ENCODE measurements at regions not wholly inside any gene's neighbourhood (a gene's known extent, or its start where the extent isn't known, plus 50 kb on each side); places are given as distances from the start of the nearest gene placed in this dataset.

- Histone ChIP-seq H3K36me3 (ENCODE audit: insufficient read depth, low read length) (no peaks in the 10 kb centered on the region), H3K27me3 (ENCODE audit: control insufficient read depth in 1 of 2, insufficient read depth in 2 of 2, low read length in 2 of 2) (no peaks in the 10 kb centered on the region), H3K4me3 (ENCODE audit: low read depth in 1 of 2, low read length in 2 of 2) (no peak overlapping the region), H3K27ac (ENCODE audit: low read depth, low read length) (no peak overlapping the region), H3K9me3 (ENCODE audit: low read length) (no peaks in the 10 kb centered on the region), H3K4me1 (ENCODE audit: insufficient read depth, low read length) (no peaks in the 10 kb centered on the region), H3K9ac (ENCODE audit: low read length) (no peak overlapping the region)
Observed at GRCh38 chr4:32986236-32986635, 2266.1 kb downstream of the PCDH7 start.

DNA sequence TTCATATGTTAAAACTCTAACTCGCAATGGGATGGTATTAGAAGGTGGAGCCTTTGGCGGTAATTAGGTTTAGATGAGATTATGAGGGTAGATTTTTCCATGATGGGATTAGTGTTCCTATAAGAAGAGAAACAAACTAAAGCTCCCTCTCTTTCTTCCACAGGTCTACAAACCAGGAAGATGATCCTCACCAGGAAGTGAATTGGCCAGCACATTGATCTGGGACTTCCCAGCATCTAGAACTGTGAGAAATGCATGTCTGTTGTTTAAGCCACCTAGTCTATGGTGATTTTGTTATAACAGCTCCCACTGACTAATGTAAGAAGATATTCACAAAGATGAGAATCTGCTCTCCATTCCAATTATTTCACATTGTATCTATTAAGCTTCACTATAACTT lies 2266.9 kb downstream of the PCDH7 start:
- H3K9ac ChIP-seq (ENCODE audit: low read length): no peak overlapping the region

DNA sequence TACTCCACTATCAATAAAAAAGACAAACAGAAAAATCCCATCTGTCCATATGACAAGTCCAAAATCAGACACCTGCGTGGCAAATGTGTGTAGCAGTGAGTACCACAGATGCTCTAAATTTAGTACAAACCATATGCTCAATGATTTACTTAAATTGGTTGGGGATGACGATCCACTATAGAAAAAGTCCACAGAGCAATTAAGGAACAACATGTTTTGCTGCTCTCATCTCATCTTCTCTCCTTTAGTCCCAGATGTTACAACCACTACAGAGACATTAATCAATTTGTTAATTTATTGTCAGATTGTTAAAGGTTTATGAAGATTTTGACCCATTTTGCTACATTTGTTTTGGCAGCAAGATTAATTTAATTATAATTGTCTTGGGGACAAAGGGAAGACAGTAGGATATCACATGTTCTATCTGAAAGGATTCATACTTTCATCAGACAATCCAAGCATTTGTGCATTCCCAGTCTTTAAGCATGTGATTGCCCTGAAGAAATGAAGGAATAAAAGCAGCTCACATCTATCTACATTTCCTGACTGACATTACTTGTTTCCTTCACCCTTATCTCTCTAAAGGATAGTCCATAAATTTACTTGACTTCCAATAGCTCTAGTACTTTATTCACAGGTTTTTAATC lies 2268.1 kb downstream of the PCDH7 start:
- Histone ChIP-seq H3K4me3 (ENCODE audit: low read depth in 1 of 2, low read length in 2 of 2) (no peak overlapping the region), H3K27ac (ENCODE audit: low read depth, low read length) (no peak overlapping the region), H3K36me3 (ENCODE audit: insufficient read depth, low read length) (no peaks in the 10 kb centered on the region), H3K9me3 (ENCODE audit: low read length) (no peaks in the 10 kb centered on the region), H3K9ac (ENCODE audit: low read length) (no peak overlapping the region), H3K4me1 (ENCODE audit: insufficient read depth, low read length) (no peaks in the 10 kb centered on the region), H3K27me3 (ENCODE audit: control insufficient read depth in 1 of 2, insufficient read depth in 2 of 2, low read length in 2 of 2) (no peaks in the 10 kb centered on the region)

More for the DNA sequence above, 2266.9 kb downstream of the PCDH7 start:
- no peaks in the 10 kb centered on the region for H3K27me3 ChIP-seq (ENCODE audit: control insufficient read depth in 1 of 2, insufficient read depth in 2 of 2, low read length in 2 of 2)
- H3K27ac ChIP-seq (ENCODE audit: low read depth, low read length): no peak overlapping the region
- no peaks in the 10 kb centered on the region for H3K36me3 ChIP-seq (ENCODE audit: insufficient read depth, low read length)
- no peaks in the 10 kb centered on the region for H3K9me3 ChIP-seq (ENCODE audit: low read length)
- H3K4me3 ChIP-seq (ENCODE audit: low read depth in 1 of 2, low read length in 2 of 2): no peak overlapping the region
- no peaks in the 10 kb centered on the region for H3K4me1 ChIP-seq (ENCODE audit: insufficient read depth, low read length)

DNA sequence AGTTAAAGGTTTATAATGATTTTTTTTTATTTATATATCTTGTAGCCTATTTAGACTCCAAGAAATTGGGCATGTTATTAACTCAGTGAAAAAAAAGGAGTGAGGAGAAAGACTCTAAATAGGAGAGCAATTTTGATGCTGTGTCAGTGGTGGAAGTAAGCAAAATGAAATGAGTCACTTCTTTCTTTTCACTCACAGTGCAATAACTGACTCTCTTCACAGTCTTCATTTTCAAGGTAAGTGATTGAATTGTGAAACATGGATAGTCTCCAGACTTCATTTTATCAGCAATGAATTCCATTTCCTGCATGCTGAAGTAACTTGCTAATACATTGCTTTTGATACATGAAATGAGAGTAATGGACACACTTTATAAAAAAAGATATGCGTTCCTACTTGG lies 2271.5 kb downstream of the PCDH7 start:
- H3K9ac ChIP-seq (ENCODE audit: low read length): no peak overlapping the region
- H3K36me3 ChIP-seq (ENCODE audit: insufficient read depth, low read length): no peaks in the 10 kb centered on the region
- no peaks in the 10 kb centered on the region for H3K4me1 ChIP-seq (ENCODE audit: insufficient read depth, low read length)
- H3K9me3 ChIP-seq (ENCODE audit: low read length): no peaks in the 10 kb centered on the region
- no peak overlapping the region for H3K27ac ChIP-seq (ENCODE audit: low read depth, low read length)
- no peak overlapping the region for H3K4me3 ChIP-seq (ENCODE audit: low read depth in 1 of 2, low read length in 2 of 2)
- H3K27me3 ChIP-seq (ENCODE audit: control insufficient read depth in 1 of 2, insufficient read depth in 2 of 2, low read length in 2 of 2): no peaks in the 10 kb centered on the region

- Histone ChIP-seq H3K27ac (ENCODE audit: low read depth, low read length) (no peak overlapping the region), H3K9me3 (ENCODE audit: low read length) (no peaks in the 10 kb centered on the region)
Observed at GRCh38 chr4:32994981-32995881, 2275.1 kb downstream of the PCDH7 start.

DNA sequence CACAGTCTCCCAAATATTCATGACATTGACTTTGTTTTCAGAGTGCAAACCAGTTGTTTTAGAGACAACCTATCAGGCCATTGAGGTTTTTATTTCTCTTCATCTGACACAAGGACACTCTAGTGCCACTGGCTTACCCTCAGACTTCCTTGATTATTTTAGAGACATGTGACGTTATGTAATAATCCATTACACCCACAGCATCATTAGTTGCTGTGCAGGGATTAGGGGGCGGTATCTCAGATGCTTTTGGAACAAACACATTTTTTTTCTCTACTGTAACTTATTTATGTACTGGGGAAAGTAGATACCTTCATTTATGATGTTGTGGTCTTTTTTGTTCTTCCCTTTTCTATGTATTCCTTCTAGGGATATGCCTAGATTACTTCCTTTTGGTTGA lies 2293.1 kb downstream of the PCDH7 start:
- Histone ChIP-seq H3K4me1 (ENCODE audit: insufficient read depth, low read length) (no peaks in the 10 kb centered on the region), H3K9ac (ENCODE audit: low read length) (no peak overlapping the region), H3K9me3 (ENCODE audit: low read length) (no peaks in the 10 kb centered on the region), H3K4me3 (ENCODE audit: low read depth in 1 of 2, low read length in 2 of 2) (no peak overlapping the region), H3K27ac (ENCODE audit: low read depth, low read length) (no peak overlapping the region), H3K27me3 (ENCODE audit: control insufficient read depth in 1 of 2, insufficient read depth in 2 of 2, low read length in 2 of 2) (no peaks in the 10 kb centered on the region), H3K36me3 (ENCODE audit: insufficient read depth, low read length) (no peaks in the 10 kb centered on the region)

More at GRCh38 chr4:32994981-32995881, 2275.1 kb downstream of the PCDH7 start:
- Histone ChIP-seq H3K9ac (ENCODE audit: low read length) (no peak overlapping the region), H3K4me3 (ENCODE audit: low read depth in 1 of 2, low read length in 2 of 2) (no peak overlapping the region), H3K4me1 (ENCODE audit: insufficient read depth, low read length) (no peaks in the 10 kb centered on the region), H3K27me3 (ENCODE audit: control insufficient read depth in 1 of 2, insufficient read depth in 2 of 2, low read length in 2 of 2) (no peaks in the 10 kb centered on the region), H3K36me3 (ENCODE audit: insufficient read depth, low read length) (no peaks in the 10 kb centered on the region)

DNA sequence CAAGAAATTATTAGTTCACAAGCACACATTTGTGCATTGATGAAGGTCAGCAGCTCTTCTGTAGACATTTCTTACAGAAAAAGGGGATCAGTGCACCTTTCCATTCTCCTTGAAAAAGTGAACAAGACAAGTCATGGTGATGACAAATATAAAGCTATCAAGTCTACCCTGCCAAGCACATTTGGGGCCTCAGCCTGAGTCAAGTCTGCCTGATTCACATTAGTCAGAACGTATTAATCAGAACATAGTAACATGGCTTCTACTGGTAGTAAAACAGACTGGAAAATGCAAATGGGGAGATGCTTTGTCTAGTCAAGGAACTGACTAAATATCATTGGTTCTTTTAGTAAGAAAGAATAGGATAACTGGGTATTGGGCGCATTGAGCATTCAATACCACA lies 2305.1 kb downstream of the PCDH7 start:
- Histone ChIP-seq H3K4me3 (ENCODE audit: low read depth in 1 of 2, low read length in 2 of 2) (no peak overlapping the region), H3K9me3 (ENCODE audit: low read length) (no peaks in the 10 kb centered on the region), H3K27ac (ENCODE audit: low read depth, low read length) (no peak overlapping the region), H3K9ac (ENCODE audit: low read length) (no peak overlapping the region), H3K36me3 (ENCODE audit: insufficient read depth, low read length) (no peaks in the 10 kb centered on the region), H3K4me1 (ENCODE audit: insufficient read depth, low read length) (no peaks in the 10 kb centered on the region), H3K27me3 (ENCODE audit: control insufficient read depth in 1 of 2, insufficient read depth in 2 of 2, low read length in 2 of 2) (no peaks in the 10 kb centered on the region)

- Histone ChIP-seq H3K9ac (ENCODE audit: low read length) (no peak overlapping the region), H3K9me3 (ENCODE audit: low read length) (no peaks in the 10 kb centered on the region), H3K4me1 (ENCODE audit: insufficient read depth, low read length) (no peaks in the 10 kb centered on the region), H3K27ac (ENCODE audit: low read depth, low read length) (no peak overlapping the region), H3K4me3 (ENCODE audit: low read depth in 1 of 2, low read length in 2 of 2) (no peak overlapping the region), H3K27me3 (ENCODE audit: control insufficient read depth in 1 of 2, insufficient read depth in 2 of 2, low read length in 2 of 2) (no peaks in the 10 kb centered on the region), H3K36me3 (ENCODE audit: insufficient read depth, low read length) (no peaks in the 10 kb centered on the region)
Observed at GRCh38 chr4:33029976-33030375, 2309.8 kb downstream of the PCDH7 start.

GRCh38 chr4:33031328-33031727 lies 2311.2 kb downstream of the PCDH7 start:
- Histone ChIP-seq H3K4me1 (ENCODE audit: insufficient read depth, low read length) (no peaks in the 10 kb centered on the region), H3K36me3 (ENCODE audit: insufficient read depth, low read length) (no peaks in the 10 kb centered on the region), H3K9me3 (ENCODE audit: low read length) (no peaks in the 10 kb centered on the region), H3K27ac (ENCODE audit: low read depth, low read length) (no peak overlapping the region), H3K4me3 (ENCODE audit: low read depth in 1 of 2, low read length in 2 of 2) (no peak overlapping the region), H3K9ac (ENCODE audit: low read length) (no peak overlapping the region), H3K27me3 (ENCODE audit: control insufficient read depth in 1 of 2, insufficient read depth in 2 of 2, low read length in 2 of 2) (no peaks in the 10 kb centered on the region)

- Histone ChIP-seq H3K9me3 (ENCODE audit: low read length) (no peaks in the 10 kb centered on the region), H3K36me3 (ENCODE audit: insufficient read depth, low read length) (no peaks in the 10 kb centered on the region)
Observed at GRCh38 chr4:33037464-33037863, 2317.3 kb downstream of the PCDH7 start.

GRCh38 chr4:33045334-33045733 lies 2325.2 kb downstream of the PCDH7 start:
- H3K4me3 ChIP-seq (ENCODE audit: low read depth in 1 of 2, low read length in 2 of 2): no peak overlapping the region
- H3K9me3 ChIP-seq (ENCODE audit: low read length): no peaks in the 10 kb centered on the region
- H3K27me3 ChIP-seq (ENCODE audit: control insufficient read depth in 1 of 2, insufficient read depth in 2 of 2, low read length in 2 of 2): no peaks in the 10 kb centered on the region
- no peaks in the 10 kb centered on the region for H3K36me3 ChIP-seq (ENCODE audit: insufficient read depth, low read length)
- no peaks in the 10 kb centered on the region for H3K4me1 ChIP-seq (ENCODE audit: insufficient read depth, low read length)
- H3K27ac ChIP-seq (ENCODE audit: low read depth, low read length): no peak overlapping the region
- no peak overlapping the region for H3K9ac ChIP-seq (ENCODE audit: low read length)

More at GRCh38 chr4:33037464-33037863, 2317.3 kb downstream of the PCDH7 start:
- Histone ChIP-seq H3K4me1 (ENCODE audit: insufficient read depth, low read length) (no peaks in the 10 kb centered on the region), H3K27ac (ENCODE audit: low read depth, low read length) (no peak overlapping the region), H3K27me3 (ENCODE audit: control insufficient read depth in 1 of 2, insufficient read depth in 2 of 2, low read length in 2 of 2) (no peaks in the 10 kb centered on the region), H3K4me3 (ENCODE audit: low read depth in 1 of 2, low read length in 2 of 2) (no peak overlapping the region), H3K9ac (ENCODE audit: low read length) (no peak overlapping the region)
